ENCODE measurements at regions not wholly inside any gene's neighbourhood (a gene's known extent, or its start where the extent isn't known, plus 50 kb on each side); places are given as distances from the start of the nearest gene placed in this dataset.

- Histone ChIP-seq H3K27ac (ENCODE audit: low read depth, low read length) (no peak overlapping the region), H3K36me3 (ENCODE audit: control insufficient read depth in 1 of 2, insufficient read depth in 2 of 2, low read length in 2 of 2) (no peaks in the 10 kb centered on the region), H3K27me3 (ENCODE audit: control insufficient read depth in 1 of 2, insufficient read depth in 2 of 2, low read length in 2 of 2) (peaks cover 0 to 2% of the 10 kb centered on the region in 2 donors), H3K4me3 (ENCODE audit: low read depth in 1 of 2, low read length in 2 of 2) (no peak overlapping the region), H3K4me1 (ENCODE audit: control insufficient read depth in 1 of 2, insufficient read depth in 2 of 2, low read length in 2 of 2) (peaks cover 5% of the 10 kb centered on the region in 2 donors), H3K9me3 (ENCODE audit: control insufficient read depth in 1 of 2, low read length in 2 of 2) (peaks cover 3 to 6% of the 10 kb centered on the region in 2 donors), H3K9ac (ENCODE audit: low read depth in 1 of 2, low read length in 2 of 2) (no peak overlapping the region)
These were observed 125.2 kb upstream of the DSCAM start for GRCh38 chr21:40972151-40972550.

- Histone ChIP-seq H3K36me3 (ENCODE audit: control insufficient read depth in 1 of 2, insufficient read depth in 2 of 2, low read length in 2 of 2) (no peaks in the 10 kb centered on the region), H3K9me3 (ENCODE audit: control insufficient read depth in 1 of 2, low read length in 2 of 2) (peaks cover 3 to 6% of the 10 kb centered on the region in 2 donors), H3K27ac (ENCODE audit: low read depth, low read length) (no peak overlapping the region), H3K4me1 (ENCODE audit: control insufficient read depth in 1 of 2, insufficient read depth in 2 of 2, low read length in 2 of 2) (peaks cover 5 to 7% of the 10 kb centered on the region in 2 donors), H3K27me3 (ENCODE audit: control insufficient read depth in 1 of 2, insufficient read depth in 2 of 2, low read length in 2 of 2) (no peaks in the 10 kb centered on the region), H3K9ac (ENCODE audit: low read depth in 1 of 2, low read length in 2 of 2) (no peak overlapping the region), H3K4me3 (ENCODE audit: low read depth in 1 of 2, low read length in 2 of 2) (no peak overlapping the region)
These were observed 129.5 kb upstream of the DSCAM start for GRCh38 chr21:40976198-40977109.

GRCh38 chr21:40985370-40985769 lies 138.4 kb upstream of the DSCAM start:
- Histone ChIP-seq H3K4me3 (ENCODE audit: low read depth in 1 of 2, low read length in 2 of 2) (no peak overlapping the region), H3K27me3 (ENCODE audit: control insufficient read depth in 1 of 2, insufficient read depth in 2 of 2, low read length in 2 of 2) (no peaks in the 10 kb centered on the region), H3K9ac (ENCODE audit: low read depth in 1 of 2, low read length in 2 of 2) (no peak overlapping the region), H3K4me1 (ENCODE audit: control insufficient read depth in 1 of 2, insufficient read depth in 2 of 2, low read length in 2 of 2) (no peaks in the 10 kb centered on the region), H3K27ac (ENCODE audit: low read depth, low read length) (no peak overlapping the region), H3K9me3 (ENCODE audit: control insufficient read depth in 1 of 2, low read length in 2 of 2) (no peaks in the 10 kb centered on the region), H3K36me3 (ENCODE audit: control insufficient read depth in 1 of 2, insufficient read depth in 2 of 2, low read length in 2 of 2) (no peaks in the 10 kb centered on the region)

GRCh38 chr21:40990366-40990765 lies 143.4 kb upstream of the DSCAM start:
- peaks cover 0 to 7% of the 10 kb centered on the region in 2 donors for H3K9me3 ChIP-seq (ENCODE audit: control insufficient read depth in 1 of 2, low read length in 2 of 2)
- H3K27me3 ChIP-seq (ENCODE audit: control insufficient read depth in 1 of 2, insufficient read depth in 2 of 2, low read length in 2 of 2) = no peaks in the 10 kb centered on the region
- H3K9ac ChIP-seq (ENCODE audit: low read depth in 1 of 2, low read length in 2 of 2) = no peak overlapping the region
- no peak overlapping the region for H3K4me3 ChIP-seq (ENCODE audit: low read depth in 1 of 2, low read length in 2 of 2)
- no peaks in the 10 kb centered on the region for H3K36me3 ChIP-seq (ENCODE audit: control insufficient read depth in 1 of 2, insufficient read depth in 2 of 2, low read length in 2 of 2)
- H3K27ac ChIP-seq (ENCODE audit: low read depth, low read length) = no peak overlapping the region
- no peaks in the 10 kb centered on the region for H3K4me1 ChIP-seq (ENCODE audit: control insufficient read depth in 1 of 2, insufficient read depth in 2 of 2, low read length in 2 of 2)

DNA sequence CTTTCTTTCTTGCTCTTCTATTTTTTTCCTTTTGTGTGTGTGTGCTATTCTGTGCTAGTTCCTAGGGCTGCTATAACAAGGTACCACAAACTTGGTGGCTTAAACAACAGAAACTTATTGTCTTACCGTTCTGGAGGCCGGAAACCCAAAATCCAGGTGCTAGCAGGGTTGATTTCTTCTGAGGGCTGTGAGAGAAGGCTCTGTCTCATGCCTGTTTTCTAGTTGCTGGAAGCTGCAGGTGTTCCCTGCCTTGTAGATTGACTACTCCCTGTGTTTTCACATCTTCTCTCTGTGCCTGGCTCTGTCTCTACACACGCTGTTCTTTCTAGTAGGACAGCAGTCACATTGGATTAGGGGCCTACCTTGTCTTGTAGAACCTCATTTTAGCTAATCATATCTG lies 150.9 kb upstream of the DSCAM start:
- H3K4me3 ChIP-seq (ENCODE audit: low read depth in 1 of 2, low read length in 2 of 2) = no peak overlapping the region
- no peak overlapping the region for H3K9ac ChIP-seq (ENCODE audit: low read depth in 1 of 2, low read length in 2 of 2)

DNA sequence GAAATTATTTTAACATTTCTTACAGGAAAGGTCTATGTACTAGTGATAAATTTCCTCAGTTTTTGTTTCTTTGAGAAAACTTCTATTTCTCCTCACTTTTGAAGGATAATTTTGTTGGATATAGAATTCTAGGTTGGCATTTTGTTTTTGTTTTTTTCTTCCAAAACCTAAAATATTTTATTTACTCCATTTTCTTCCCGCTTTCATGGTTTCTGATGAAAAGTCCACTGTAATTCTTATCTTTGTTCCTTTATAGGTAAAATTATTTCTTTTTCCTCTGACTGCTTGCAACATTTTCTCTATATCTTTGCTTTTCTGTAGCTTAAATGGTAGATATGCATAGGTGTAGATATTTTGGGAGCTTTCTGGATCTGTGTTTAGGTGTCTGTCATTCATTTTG lies 153.9 kb upstream of the DSCAM start:
- Histone ChIP-seq H3K27me3 (ENCODE audit: control insufficient read depth in 1 of 2, insufficient read depth in 2 of 2, low read length in 2 of 2) (no peaks in the 10 kb centered on the region), H3K4me1 (ENCODE audit: control insufficient read depth in 1 of 2, insufficient read depth in 2 of 2, low read length in 2 of 2) (no peaks in the 10 kb centered on the region), H3K36me3 (ENCODE audit: control insufficient read depth in 1 of 2, insufficient read depth in 2 of 2, low read length in 2 of 2) (no peaks in the 10 kb centered on the region), H3K4me3 (ENCODE audit: low read depth in 1 of 2, low read length in 2 of 2) (no peak overlapping the region), H3K9me3 (ENCODE audit: control insufficient read depth in 1 of 2, low read length in 2 of 2) (peaks cover 4 to 13% of the 10 kb centered on the region in 2 donors), H3K27ac (ENCODE audit: low read depth, low read length) (no peak overlapping the region), H3K9ac (ENCODE audit: low read depth in 1 of 2, low read length in 2 of 2) (no peak overlapping the region)

More for the DNA sequence above, 150.9 kb upstream of the DSCAM start:
- Histone ChIP-seq H3K27me3 (ENCODE audit: control insufficient read depth in 1 of 2, insufficient read depth in 2 of 2, low read length in 2 of 2) (no peaks in the 10 kb centered on the region), H3K36me3 (ENCODE audit: control insufficient read depth in 1 of 2, insufficient read depth in 2 of 2, low read length in 2 of 2) (no peaks in the 10 kb centered on the region), H3K9me3 (ENCODE audit: control insufficient read depth in 1 of 2, low read length in 2 of 2) (peaks cover 4 to 19% of the 10 kb centered on the region in 2 donors), H3K4me1 (ENCODE audit: control insufficient read depth in 1 of 2, insufficient read depth in 2 of 2, low read length in 2 of 2) (no peaks in the 10 kb centered on the region), H3K27ac (ENCODE audit: low read depth, low read length) (no peak overlapping the region)

- no peaks in the 10 kb centered on the region for H3K36me3 ChIP-seq (ENCODE audit: control insufficient read depth in 1 of 2, insufficient read depth in 2 of 2, low read length in 2 of 2)
- H3K27me3 ChIP-seq (ENCODE audit: control insufficient read depth in 1 of 2, insufficient read depth in 2 of 2, low read length in 2 of 2) = no peaks in the 10 kb centered on the region
- no peaks in the 10 kb centered on the region for H3K4me1 ChIP-seq (ENCODE audit: control insufficient read depth in 1 of 2, insufficient read depth in 2 of 2, low read length in 2 of 2)
- H3K4me3 ChIP-seq (ENCODE audit: low read depth in 1 of 2, low read length in 2 of 2) = no peak overlapping the region
- H3K27ac ChIP-seq (ENCODE audit: low read depth, low read length) = no peak overlapping the region
- no peak overlapping the region for H3K9ac ChIP-seq (ENCODE audit: low read depth in 1 of 2, low read length in 2 of 2)
- peaks cover 0 to 9% of the 10 kb centered on the region in 2 donors for H3K9me3 ChIP-seq (ENCODE audit: control insufficient read depth in 1 of 2, low read length in 2 of 2)
These were observed 159.7 kb upstream of the DSCAM start for GRCh38 chr21:41006636-41007035.

DNA sequence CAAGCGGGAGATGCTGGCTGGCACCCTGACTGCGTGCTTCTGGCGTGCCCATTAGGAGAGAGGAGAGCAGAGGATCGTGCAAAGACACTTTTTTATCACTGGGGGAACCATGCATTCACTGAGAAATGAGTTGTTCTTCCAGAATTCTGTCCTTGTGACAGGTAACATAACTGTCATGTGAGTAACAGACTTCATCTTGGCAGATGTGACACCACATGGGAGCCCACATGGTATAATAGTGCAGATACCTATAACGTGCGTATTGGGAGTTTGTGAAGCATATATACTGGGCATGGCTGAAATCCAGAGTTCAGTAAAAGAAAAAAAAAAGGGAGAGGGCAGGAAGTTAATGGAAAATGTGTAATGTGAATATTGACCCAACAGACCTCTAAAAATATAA lies 159.6 kb upstream of the BACE2 start:
- Histone ChIP-seq H3K9ac (ENCODE audit: low read depth in 1 of 2, low read length in 2 of 2) (no peak overlapping the region), H3K4me1 (ENCODE audit: control insufficient read depth in 1 of 2, insufficient read depth in 2 of 2, low read length in 2 of 2) (no peaks in the 10 kb centered on the region), H3K36me3 (ENCODE audit: control insufficient read depth in 1 of 2, insufficient read depth in 2 of 2, low read length in 2 of 2) (no peaks in the 10 kb centered on the region), H3K27ac (ENCODE audit: low read depth, low read length) (no peak overlapping the region), H3K9me3 (ENCODE audit: control insufficient read depth in 1 of 2, low read length in 2 of 2) (no peaks in the 10 kb centered on the region), H3K4me3 (ENCODE audit: low read depth in 1 of 2, low read length in 2 of 2) (no peak overlapping the region), H3K27me3 (ENCODE audit: control insufficient read depth in 1 of 2, insufficient read depth in 2 of 2, low read length in 2 of 2) (no peaks in the 10 kb centered on the region)

- H3K27me3 ChIP-seq (ENCODE audit: control insufficient read depth in 1 of 2, insufficient read depth in 2 of 2, low read length in 2 of 2) = no peaks in the 10 kb centered on the region
- no peak overlapping the region for H3K4me3 ChIP-seq (ENCODE audit: low read depth in 1 of 2, low read length in 2 of 2)
- no peaks in the 10 kb centered on the region for H3K36me3 ChIP-seq (ENCODE audit: control insufficient read depth in 1 of 2, insufficient read depth in 2 of 2, low read length in 2 of 2)
- H3K9me3 ChIP-seq (ENCODE audit: control insufficient read depth in 1 of 2, low read length in 2 of 2) = no peaks in the 10 kb centered on the region
- no peaks in the 10 kb centered on the region for H3K4me1 ChIP-seq (ENCODE audit: control insufficient read depth in 1 of 2, insufficient read depth in 2 of 2, low read length in 2 of 2)
- H3K9ac ChIP-seq (ENCODE audit: low read depth in 1 of 2, low read length in 2 of 2) = no peak overlapping the region
- H3K27ac ChIP-seq (ENCODE audit: low read depth, low read length) = no peak overlapping the region
These were observed 159.0 kb upstream of the BACE2 start for GRCh38 chr21:41008974-41009373.

DNA sequence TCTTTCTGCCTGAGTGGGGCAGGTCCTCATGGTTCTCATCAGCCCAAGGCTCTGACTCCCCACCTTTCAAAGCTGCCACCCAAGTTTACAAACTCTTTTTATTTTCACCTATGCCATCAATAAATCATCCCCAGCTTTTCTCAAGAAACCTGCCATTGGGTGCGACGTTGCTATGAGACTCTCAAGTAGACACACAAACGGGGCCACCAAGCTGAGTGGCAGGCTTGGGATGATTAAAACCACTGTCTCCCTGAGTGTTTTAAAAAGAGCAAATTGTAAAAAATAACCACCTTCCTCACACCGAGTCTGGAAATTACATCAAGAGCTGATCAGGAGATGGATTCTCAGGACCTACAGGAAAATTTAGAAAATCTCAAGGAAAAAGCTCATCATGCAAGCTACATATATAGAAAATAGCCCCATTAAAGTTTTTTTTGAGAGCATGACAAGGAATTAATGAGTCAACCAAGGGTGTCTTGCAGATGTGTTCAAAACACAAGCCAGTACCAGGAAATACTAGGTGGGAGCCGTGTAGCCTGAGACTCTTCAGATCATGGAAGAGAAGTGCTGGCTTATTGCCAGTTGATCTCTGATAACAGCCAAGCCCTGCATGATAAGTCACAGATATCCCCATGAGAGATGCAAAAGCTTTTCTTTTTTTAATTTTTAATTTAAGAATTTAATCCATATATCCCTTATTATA lies 158.4 kb upstream of the BACE2 start:
- Histone ChIP-seq H3K4me1 (ENCODE audit: control insufficient read depth in 1 of 2, insufficient read depth in 2 of 2, low read length in 2 of 2) (no peaks in the 10 kb centered on the region), H3K36me3 (ENCODE audit: control insufficient read depth in 1 of 2, insufficient read depth in 2 of 2, low read length in 2 of 2) (no peaks in the 10 kb centered on the region), H3K27ac (ENCODE audit: low read depth, low read length) (no peak overlapping the region), H3K9me3 (ENCODE audit: control insufficient read depth in 1 of 2, low read length in 2 of 2) (no peaks in the 10 kb centered on the region), H3K4me3 (ENCODE audit: low read depth in 1 of 2, low read length in 2 of 2) (no peak overlapping the region), H3K9ac (ENCODE audit: low read depth in 1 of 2, low read length in 2 of 2) (no peak overlapping the region), H3K27me3 (ENCODE audit: control insufficient read depth in 1 of 2, insufficient read depth in 2 of 2, low read length in 2 of 2) (no peaks in the 10 kb centered on the region)
